H9 (cell line): ENCODE measurements at regions not wholly inside any gene's neighbourhood (a gene's known extent, or its start where the extent isn't known, plus 50 kb on each side); places are given as distances from the start of the nearest gene placed in this dataset.

Source experiments
- DNase-seq: peaks from one replicate; pipeline ENCODE4 v3.0.0-alpha.2; 2017
- H2AFZ ChIP-seq: one replicate; pipeline ENCODE4 v1.6.1; 2013; ENCODE audit warnings: mild to moderate bottlenecking, low read length, control low read depth, moderate library complexity
- H2AK5ac ChIP-seq: 2 replicates; pipeline ENCODE4 v1.6.1; 2013; ENCODE audit warnings: low read length, control low read depth, mixed read lengths; ENCODE audit not compliant: insufficient read length
- H2BK120ac ChIP-seq: one replicate; pipeline ENCODE4 v1.6.1; 2013; ENCODE audit warnings: low read depth, mild to moderate bottlenecking, low read length, control low read depth, inconsistent platforms; ENCODE audit not compliant: poor library complexity, severe bottlenecking
- H2BK12ac ChIP-seq: 2 replicates; pipeline ENCODE4 v1.6.1; 2013; ENCODE audit warnings: low read length, control low read depth, mixed read lengths, low read depth; ENCODE audit not compliant: insufficient read length
- H2BK15ac ChIP-seq: 2 replicates; pipeline ENCODE4 v1.6.1; 2013; ENCODE audit warnings: low read depth, low read length, control low read depth
- H2BK20ac ChIP-seq: one replicate; pipeline ENCODE4 v1.6.1; 2013; ENCODE audit warnings: low read depth, mild to moderate bottlenecking, low read length, control low read depth, inconsistent platforms; ENCODE audit not compliant: poor library complexity, severe bottlenecking
- H2BK5ac ChIP-seq: 2 replicates; pipeline ENCODE4 v1.6.1; 2013; ENCODE audit warnings: low read length, control low read depth, mixed read lengths; ENCODE audit not compliant: insufficient read length
- H3K14ac ChIP-seq: 2 replicates; pipeline ENCODE4 v1.6.1; 2013; ENCODE audit warnings: low read length, control low read depth; ENCODE audit not compliant: insufficient read depth
- H3K18ac ChIP-seq: 2 replicates; pipeline ENCODE4 v1.6.1; 2013; ENCODE audit warnings: low read depth, mild to moderate bottlenecking, mixed read lengths, low read length, control low read depth; ENCODE audit not compliant: insufficient read length
- H3K23ac ChIP-seq: 2 replicates; pipeline ENCODE4 v1.6.1; 2013; ENCODE audit warnings: low read length, control low read depth, mixed read lengths, low read depth; ENCODE audit not compliant: insufficient read length
- H3K23me2 ChIP-seq: 2 replicates; pipeline ENCODE4 v1.6.1; 2013; ENCODE audit warnings: low read depth, mild to moderate bottlenecking, mixed read lengths, low read length, control low read depth; ENCODE audit not compliant: insufficient read length, poor library complexity, severe bottlenecking
- H3K27ac ChIP-seq: 2 replicates; pipeline ENCODE4 v1.5.1; 2013; ENCODE audit warnings: low read length, control low read depth, mixed read lengths, low read depth; ENCODE audit not compliant: insufficient read length
- H3K27me3 ChIP-seq: 2 replicates; pipeline ENCODE4 v1.6.1; 2013; ENCODE audit warnings: low read length, control low read depth, inconsistent platforms; ENCODE audit not compliant: insufficient read depth
- H3K4ac ChIP-seq: 2 replicates; pipeline ENCODE4 v1.6.1; 2013; ENCODE audit warnings: low read depth, mild to moderate bottlenecking, control low read depth, inconsistent platforms, low read length, moderate library complexity
- H3K4me1 ChIP-seq: 2 replicates; pipeline ENCODE4 v1.6.1; 2013; ENCODE audit warnings: low read length, control low read depth, inconsistent platforms; ENCODE audit not compliant: insufficient read depth
- H3K4me2 ChIP-seq: 2 replicates; pipeline ENCODE4 v1.6.1; 2013; ENCODE audit warnings: low read length, control low read depth, mixed read lengths; ENCODE audit not compliant: insufficient read length, insufficient read depth
- H3K56ac ChIP-seq: 2 replicates; pipeline ENCODE4 v1.6.1; 2013; ENCODE audit warnings: low read depth, mild to moderate bottlenecking, mixed read lengths, low read length, control low read depth; ENCODE audit not compliant: insufficient read length
- H3K79me1 ChIP-seq: 2 replicates; pipeline ENCODE4 v1.6.1; 2013; ENCODE audit warnings: low read depth, mild to moderate bottlenecking, moderate library complexity, low read length, control low read depth, inconsistent platforms; ENCODE audit not compliant: insufficient read depth, poor library complexity, severe bottlenecking
- H3K79me2 ChIP-seq: 2 replicates; pipeline ENCODE4 v1.6.1; 2013; ENCODE audit warnings: low read length, control low read depth, inconsistent platforms; ENCODE audit not compliant: insufficient read depth
- H3K9ac ChIP-seq: 2 replicates; pipeline ENCODE4 v1.6.1; 2013; ENCODE audit warnings: low read length, control low read depth, mixed read lengths; ENCODE audit not compliant: insufficient read length; ENCODE audit errors: extremely low read depth
- H3K9me3 ChIP-seq: one replicate; pipeline ENCODE4 v1.6.1; 2013; ENCODE audit warnings: low read depth, low read length, inconsistent platforms; ENCODE audit not compliant: control insufficient read depth
- H3T11ph ChIP-seq: one replicate; pipeline ENCODE4 v1.6.1; 2013; ENCODE audit warnings: mild to moderate bottlenecking, low read length, control low read depth, inconsistent platforms
- H4K20me1 ChIP-seq: one replicate; pipeline ENCODE4 v1.6.1; 2013; ENCODE audit not compliant: control insufficient read depth, insufficient read length, insufficient read depth
- H4K5ac ChIP-seq: 2 replicates; pipeline ENCODE4 v1.6.1; 2013; ENCODE audit warnings: low read depth, mild to moderate bottlenecking, mixed read lengths, low read length, control low read depth; ENCODE audit not compliant: insufficient read length
- H4K8ac ChIP-seq: replicated peaks from 2 replicates; pipeline ENCODE4 v1.6.1; 2013; ENCODE audit warnings: low read length, control low read depth, mixed read lengths, low read depth; ENCODE audit not compliant: insufficient read length
- H4K91ac ChIP-seq: 2 replicates; pipeline ENCODE4 v1.6.1; 2013; ENCODE audit warnings: low read depth, mild to moderate bottlenecking, moderate library complexity, mixed read lengths, low read length, control low read depth; ENCODE audit not compliant: insufficient read length
- H3K27ac Mint-ChIP-seq, 3 experiments: 2 replicates in 2 of 3; 3 replicates in 1 of 3; pipeline ENCODE4 v1.8.0; 2020 to 2021; ENCODE audit warnings: mixed read lengths in 3 of 3, mild to moderate bottlenecking in 1 of 3, moderate library complexity in 1 of 3
- H3K27me3 Mint-ChIP-seq: 2 replicates; pipeline ENCODE4 v1.8.0; 2021; ENCODE audit warnings: low read depth, mild to moderate bottlenecking, moderate library complexity, mixed read lengths
- H3K36me3 Mint-ChIP-seq, 3 experiments: 2 replicates in 2 of 3; 3 replicates in 1 of 3; pipeline ENCODE4 v1.8.0; 2020 to 2021; ENCODE audit warnings: low read depth in 3 of 3, mixed read lengths in 3 of 3; ENCODE audit not compliant: insufficient read depth in 1 of 3
- H3K4me1 Mint-ChIP-seq, 2 experiments: 2 replicates each; pipeline ENCODE4 v1.8.0; 2020; ENCODE audit warnings: mixed read lengths in 2 of 2
- H3K4me3 Mint-ChIP-seq, 2 experiments: 2 replicates in 1 of 2; 3 replicates in 1 of 2; pipeline ENCODE4 v1.8.0; 2020 to 2021; ENCODE audit warnings: mild to moderate bottlenecking in 2 of 2, mixed read lengths in 2 of 2, moderate library complexity in 1 of 2
- H3K9me3 Mint-ChIP-seq, 2 experiments: 2 replicates in 1 of 2; 3 replicates in 1 of 2; pipeline ENCODE4 v1.8.0; 2020; ENCODE audit warnings: mild to moderate bottlenecking in 2 of 2, mixed read lengths in 2 of 2, moderate library complexity in 1 of 2
- CTCF ChIP-seq: fragments of 200-600 bp; sonication (generic); conservative IDR thresholded peaks from 3 replicates; pipeline ENCODE4 v1.8.0; 2021; ENCODE audit warnings: antibody characterized with exemption, mild to moderate bottlenecking
- WGBS: extraction: QIAGEN DNeasy Blood & Tissue Kit; methylation state at CpG from one replicate; pipeline ENCODE4 v1.1.7; 2013; ENCODE audit warnings: missing lambda C conversion rate, low lambda C conversion rate, mixed read lengths; ENCODE audit not compliant: insufficient read length; ENCODE audit errors: extremely low coverage; 5-methylcytosine and 5-hydroxymethylcytosine counted together

- Histone ChIP-seq H2BK120ac (no peak overlapping the region), H3K18ac (no peak overlapping the region), H3K4me2 (no peak overlapping the region), H3K9me3 (no peaks in the 10 kb centered on the region), H3K79me1 (no peaks in the 10 kb centered on the region), H2BK12ac (no peak overlapping the region), H4K20me1 (no peaks in the 10 kb centered on the region), H2BK15ac (no peak overlapping the region), H3K27ac (no peak overlapping the region), H3K14ac (no peak overlapping the region), H2AK5ac (no peak overlapping the region), H3K4me1 (no peaks in the 10 kb centered on the region), H4K8ac (no peak overlapping the region), H3K23ac (no peak overlapping the region), H4K5ac (no peak overlapping the region), H2AFZ (no peak overlapping the region), H3K56ac (no peak overlapping the region), H2BK20ac (no peak overlapping the region), H3K9ac (no peak overlapping the region), H3T11ph (no peak overlapping the region), H3K23me2 (no peaks in the 10 kb centered on the region), H3K79me2 (no peaks in the 10 kb centered on the region), H2BK5ac (no peak overlapping the region), H4K91ac (no peak overlapping the region), H3K4ac (no peak overlapping the region), H3K27me3 (no peaks in the 10 kb centered on the region)
- H3K36me3 Mint-ChIP-seq: peaks cover 4 to 12% (median 8%) of the 10 kb centered on the region in 3 experiments; a peak in 5 of 7 replicates
- peaks cover 10 to 18% of the 10 kb centered on the region in 2 experiments for H3K9me3 Mint-ChIP-seq
- no peak overlapping the region; a peak in 1 of 7 replicates for H3K27ac Mint-ChIP-seq
- no peak for DNase-seq
- no peaks in the 10 kb centered on the region for H3K27me3 Mint-ChIP-seq
- no CpG with 5 or more reads among the region's 9 CpGs for WGBS
- no peak overlapping the region for H3K4me3 Mint-ChIP-seq
- no peak for TF ChIP-seq CTCF
- H3K4me1 Mint-ChIP-seq: peaks cover 26 to 27% of the 10 kb centered on the region in 2 experiments
Measured at GRCh38 chr9:89550346-89550927, 52.5 kb upstream of the SEMA4D start.
